ENCODE measurements at regions not wholly inside any gene's neighbourhood (a gene's known extent, or its start where the extent isn't known, plus 50 kb on each side); places are given as distances from the start of the nearest gene placed in this dataset.

DNA sequence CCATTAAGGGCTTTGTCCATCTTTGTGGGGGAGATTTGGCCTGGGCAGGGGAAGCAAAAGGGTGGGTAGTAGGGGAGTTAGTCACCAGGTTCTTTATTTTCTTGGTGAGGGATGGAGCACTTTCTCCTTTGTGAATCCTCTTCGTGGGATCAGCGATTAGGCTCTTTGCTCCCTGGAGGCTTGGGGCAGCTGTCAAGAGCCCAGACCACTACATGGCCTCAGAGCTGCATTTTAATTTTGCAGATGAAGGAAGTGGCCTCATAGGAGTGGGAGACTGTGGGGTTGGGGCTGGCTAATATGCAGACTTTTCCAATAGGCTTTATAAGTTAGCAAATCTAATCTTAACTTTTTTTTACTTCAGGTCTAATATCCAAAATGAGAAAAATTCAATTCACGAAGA lies 168.1 kb upstream of the DEFB112 start:
- no peak for DNase-seq (ENCODE audit: low read depth)

DNA sequence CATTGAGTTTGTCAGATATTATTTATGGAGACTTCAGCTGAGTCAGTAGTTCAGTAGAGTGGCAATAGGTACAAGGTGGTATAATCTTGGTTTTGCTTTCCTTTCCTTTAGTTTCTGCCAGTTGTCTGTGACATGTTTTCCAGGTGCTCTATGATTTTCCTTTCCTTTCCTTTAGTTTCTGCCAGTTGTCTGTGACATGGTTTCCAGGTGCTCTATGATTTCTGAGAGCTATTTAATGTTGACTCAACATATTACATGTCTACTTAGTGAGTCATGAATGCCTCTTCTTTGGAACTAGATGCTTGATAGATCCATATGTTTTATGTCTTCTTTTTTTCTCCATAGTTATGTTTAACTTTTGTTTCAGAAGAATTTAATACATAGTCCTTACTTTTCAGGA lies 186.4 kb upstream of the DEFB112 start:
- DNase-seq (ENCODE audit: low read depth) = no peak

DNA sequence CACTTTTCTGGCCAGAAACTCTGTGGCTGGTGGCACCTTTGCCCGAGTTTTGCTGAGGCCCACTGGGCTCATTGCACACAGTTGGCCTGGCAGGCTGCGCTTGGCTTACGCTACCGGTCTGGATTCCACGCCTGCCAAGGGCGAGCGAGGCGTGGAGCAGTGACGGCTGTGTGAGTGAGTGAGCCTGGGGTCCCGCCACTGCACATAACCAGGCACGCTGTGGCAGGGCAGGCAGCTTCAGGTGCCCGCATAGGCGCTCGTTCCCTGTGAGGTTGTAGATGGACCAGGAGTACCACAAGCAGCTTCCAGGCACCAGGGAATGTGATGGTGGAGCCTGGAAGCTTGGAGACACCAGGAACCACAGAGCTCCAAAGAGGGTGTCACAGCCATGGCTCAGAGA lies 190.1 kb upstream of the DEFB112 start:
- DNase-seq (ENCODE audit: low read depth) = no peak

DNA sequence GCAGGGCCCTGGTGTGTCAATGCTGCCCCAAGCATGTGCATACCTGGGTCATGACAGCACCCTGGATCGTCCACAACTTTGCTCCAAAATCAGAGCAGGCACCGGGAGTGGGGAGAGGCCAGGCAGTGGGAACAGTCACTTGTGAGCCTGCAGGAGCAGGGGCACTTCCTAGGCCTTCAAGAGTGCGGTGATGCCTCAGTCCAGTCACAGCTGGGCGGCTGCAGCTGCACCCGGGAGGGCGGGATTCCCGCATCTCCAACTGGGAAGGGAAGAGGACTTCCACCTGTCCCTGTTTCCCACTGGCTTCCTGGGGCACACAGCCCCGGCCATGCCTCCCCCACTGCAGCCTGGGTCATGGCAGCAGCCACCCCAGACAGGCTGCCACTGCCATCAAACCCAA lies 191.3 kb upstream of the DEFB112 start:
- DNase-seq (ENCODE audit: low read depth) = no peak

DNA sequence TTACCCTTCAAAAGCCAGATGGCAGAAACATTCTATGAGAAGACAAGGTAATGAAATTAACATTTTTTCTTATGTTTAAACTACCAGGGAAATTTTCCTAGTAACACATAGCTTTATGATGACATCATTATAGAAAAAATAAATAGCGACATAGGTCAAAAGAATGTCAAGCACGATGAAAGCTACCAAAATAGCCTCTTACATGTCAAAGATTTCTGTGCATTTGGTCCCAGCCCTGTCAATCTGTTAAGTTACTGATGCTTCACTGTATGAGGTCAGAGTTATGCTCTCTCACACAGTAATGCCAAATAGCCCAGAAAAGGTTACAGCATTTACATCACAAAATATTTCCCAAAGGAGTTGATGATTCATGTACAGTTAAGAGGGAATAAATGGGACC lies 199.8 kb upstream of the DEFB112 start:
- no peak for DNase-seq (ENCODE audit: low read depth)

DNA sequence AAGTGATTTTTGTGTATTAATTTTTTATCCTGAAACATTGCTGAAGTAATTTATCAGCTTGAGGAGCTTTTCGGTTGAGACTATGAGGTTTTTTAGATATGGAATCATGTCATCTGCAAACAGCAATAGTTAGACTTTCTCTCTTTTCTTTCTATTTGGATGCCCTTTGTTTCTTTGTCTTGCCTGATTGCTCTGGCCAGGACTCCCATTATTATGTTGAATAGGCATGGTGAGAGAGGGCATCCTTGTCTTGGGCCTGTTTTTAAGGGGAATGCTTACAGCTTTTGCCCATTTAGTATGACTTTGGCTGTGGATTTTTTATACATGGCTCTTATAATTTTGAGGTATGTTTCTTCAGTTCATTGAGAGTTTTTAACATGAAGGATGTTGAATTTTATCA lies 207.6 kb upstream of the DEFB112 start:
- DNase-seq (ENCODE audit: low read depth) = no peak

DNA sequence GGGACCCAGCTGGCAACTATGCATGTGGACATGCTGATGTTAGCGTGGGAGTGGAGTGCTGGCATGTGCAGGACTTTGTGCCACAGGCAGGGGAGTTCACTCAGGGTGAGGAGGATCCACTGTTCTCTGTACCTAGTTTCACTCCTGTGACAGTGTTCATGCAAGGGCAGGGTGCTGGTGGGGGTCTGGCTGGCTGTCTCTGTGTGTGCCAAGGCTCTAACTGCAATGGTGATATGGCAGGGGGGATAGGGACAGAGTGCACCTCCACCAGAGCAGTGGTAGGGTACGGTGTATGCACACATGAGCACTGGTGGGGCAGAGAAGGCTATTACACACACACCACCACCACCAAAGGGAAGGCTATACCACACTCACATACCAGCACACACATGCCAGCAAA lies 210.2 kb upstream of the DEFB112 start:
- DNase-seq (ENCODE audit: low read depth) = no peak

DNA sequence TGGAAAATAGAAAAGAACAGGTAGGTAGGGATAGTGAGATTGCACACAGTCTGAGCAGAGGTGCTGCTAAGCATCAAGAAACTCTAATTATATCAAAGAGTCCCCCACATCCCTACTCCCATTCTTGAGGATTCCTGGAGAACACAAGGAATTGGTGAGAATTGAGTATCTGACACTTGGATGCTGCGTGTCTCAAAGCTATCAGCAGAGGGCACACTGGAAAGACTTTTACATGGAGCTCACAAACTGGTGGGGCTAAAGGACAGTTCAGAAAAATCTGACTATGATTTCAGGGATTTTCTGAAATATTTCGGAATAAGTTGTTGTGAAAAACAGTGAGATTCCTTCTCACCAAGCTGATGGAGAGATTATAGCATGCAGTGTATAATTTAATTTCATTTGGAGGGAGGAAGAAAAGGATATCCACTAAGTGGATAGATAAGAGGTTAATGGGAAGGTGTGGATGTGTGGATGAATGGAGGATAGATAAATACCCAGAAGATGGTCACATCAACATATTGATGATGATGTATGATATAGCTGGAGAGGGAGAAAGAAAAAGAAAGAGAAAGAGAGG lies 215.4 kb upstream of the DEFB112 start:
- DNase-seq (ENCODE audit: low read depth) = no peak

DNA sequence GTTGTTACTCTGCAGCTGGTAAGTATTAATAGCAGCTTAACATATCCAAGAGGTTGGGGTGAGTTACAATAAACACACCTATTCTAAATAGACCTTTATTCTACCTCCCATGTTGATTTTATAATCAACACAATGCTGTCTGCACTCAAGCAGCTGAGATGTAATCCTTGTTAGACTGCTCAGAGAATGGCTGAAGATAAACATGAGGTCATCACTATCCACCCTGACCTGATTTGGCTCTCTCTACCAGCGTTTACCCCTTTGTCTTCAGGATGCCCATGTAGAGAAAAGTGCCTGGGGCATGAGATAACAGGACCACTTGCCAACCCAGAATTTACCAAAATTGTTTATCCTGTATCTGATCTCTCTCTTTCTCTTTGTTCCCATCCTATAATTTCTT lies 220.7 kb upstream of the DEFB112 start:
- DNase-seq (ENCODE audit: low read depth) = no peak

DNA sequence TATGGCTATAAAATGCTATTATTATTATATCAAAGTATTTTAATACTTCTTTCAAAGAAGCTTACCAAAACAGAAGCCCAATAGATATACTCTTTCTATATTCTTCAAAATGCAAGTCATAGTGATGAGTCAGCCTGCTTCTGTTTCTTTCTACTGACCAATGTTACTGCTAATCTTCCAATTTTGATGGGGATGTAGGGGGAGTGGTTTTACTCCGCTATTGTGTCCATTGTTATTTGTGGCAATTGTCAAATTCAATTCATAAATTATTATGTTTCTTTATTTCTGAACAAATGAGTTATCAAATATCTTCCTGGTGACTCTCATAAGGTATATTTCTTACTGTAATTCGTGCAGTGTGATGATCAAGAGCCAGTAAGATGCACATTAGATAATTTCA lies 221.5 kb upstream of the DEFB112 start:
- no peak for DNase-seq (ENCODE audit: low read depth)

DNA sequence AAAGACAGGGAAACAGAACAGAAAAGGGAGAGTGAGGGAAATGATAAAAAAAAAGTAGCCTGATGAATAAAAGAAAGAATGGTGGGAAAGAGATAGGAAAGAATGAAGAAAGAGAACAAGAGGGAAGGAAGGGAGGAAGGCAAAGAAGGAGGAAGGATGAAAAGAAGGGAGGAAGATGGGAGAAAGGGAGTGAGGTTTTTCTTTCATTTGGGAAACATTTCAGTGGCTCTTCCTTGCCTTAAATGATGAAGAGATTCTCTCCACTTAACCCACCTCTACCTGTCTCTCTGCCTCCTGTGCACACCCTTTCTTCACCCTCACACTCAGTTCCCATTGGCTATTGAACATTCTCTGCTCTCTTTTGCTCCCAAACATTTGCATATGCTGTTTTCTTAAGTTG lies 222.1 kb upstream of the DEFB112 start:
- no peak for DNase-seq (ENCODE audit: low read depth)

DNA sequence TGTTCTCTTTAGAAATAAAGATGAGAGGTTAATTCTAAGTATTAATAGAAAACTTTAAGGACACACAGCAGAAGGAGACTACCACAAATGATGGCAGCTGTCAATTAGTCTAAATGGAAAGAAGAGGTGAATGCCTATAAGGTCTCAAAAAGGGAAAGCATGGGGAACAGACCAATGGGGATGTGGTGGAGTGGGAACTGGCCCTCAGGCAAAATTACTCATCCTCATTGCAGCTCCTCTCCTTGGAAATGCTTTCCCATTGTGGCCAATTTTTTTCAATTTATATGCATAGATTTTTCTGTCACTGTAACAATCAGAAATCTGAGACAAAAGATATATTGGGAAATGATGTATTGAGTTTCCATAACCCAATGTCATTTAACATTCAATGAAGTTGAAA lies 222.9 kb upstream of the DEFB112 start:
- no peak for DNase-seq (ENCODE audit: low read depth)

DNA sequence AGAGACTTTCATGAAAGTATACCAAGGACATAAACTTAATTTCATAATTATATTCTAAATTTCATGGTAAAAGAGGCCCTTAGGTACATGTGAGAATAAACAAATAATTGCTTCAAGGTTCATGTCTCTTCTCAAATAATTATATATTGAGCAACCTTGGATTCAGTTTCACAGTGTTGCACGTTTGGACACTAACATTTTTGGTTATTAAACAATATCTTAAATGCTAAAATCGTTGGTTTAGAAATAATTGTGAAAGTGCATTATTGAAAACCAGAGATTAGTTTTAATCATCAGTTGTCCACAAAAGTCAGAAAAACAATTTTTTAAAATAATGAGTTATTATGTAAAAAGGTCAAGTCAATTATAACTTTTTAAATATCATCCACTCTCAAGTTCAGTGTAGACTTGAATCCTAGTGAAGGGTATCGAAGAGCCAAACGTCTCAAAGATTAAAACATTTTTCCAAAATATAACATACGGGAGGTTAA lies 227.1 kb upstream of the DEFB112 start:
- DNase-seq (ENCODE audit: low read depth) = no peak

DNA sequence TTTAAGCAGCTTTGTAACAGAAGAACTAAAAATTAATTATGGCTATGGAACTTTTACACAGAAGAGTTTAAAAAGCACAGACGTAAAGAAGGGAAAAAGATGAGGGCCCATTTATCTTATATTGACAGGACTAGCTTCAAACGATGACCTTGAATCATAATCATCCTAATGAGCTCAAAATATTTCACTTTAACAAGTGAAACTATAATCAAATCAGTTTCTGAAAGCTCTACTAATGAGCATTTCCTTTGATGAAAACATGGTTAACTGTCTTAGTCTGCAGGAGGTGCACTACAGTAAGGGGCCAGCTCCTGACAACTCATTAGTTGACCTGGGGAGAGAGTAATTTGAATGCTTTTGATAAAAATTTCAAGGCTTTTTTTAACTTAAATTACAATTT lies 228.0 kb upstream of the DEFB112 start:
- no peak for DNase-seq (ENCODE audit: low read depth)

DNA sequence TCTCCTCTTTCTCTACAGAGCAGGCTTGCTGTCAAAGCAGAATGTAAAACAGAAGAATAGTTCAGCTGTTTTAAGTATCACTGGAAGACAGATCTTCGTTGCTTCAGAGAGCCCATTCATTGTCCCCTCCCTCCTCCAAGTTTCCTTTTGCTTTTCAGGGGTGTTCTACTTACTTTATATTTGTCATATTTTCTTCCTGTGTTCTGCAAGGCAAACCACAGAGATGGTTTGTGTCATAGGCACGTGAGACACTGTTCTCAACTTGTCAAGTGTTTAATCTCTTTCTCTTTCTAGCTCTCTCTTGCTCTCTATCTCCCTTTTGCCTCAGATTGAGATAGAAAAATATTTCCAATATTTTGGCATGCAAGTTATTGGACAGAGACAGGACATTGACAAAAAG lies 228.9 kb upstream of the DEFB112 start:
- DNase-seq (ENCODE audit: low read depth) = no peak

DNA sequence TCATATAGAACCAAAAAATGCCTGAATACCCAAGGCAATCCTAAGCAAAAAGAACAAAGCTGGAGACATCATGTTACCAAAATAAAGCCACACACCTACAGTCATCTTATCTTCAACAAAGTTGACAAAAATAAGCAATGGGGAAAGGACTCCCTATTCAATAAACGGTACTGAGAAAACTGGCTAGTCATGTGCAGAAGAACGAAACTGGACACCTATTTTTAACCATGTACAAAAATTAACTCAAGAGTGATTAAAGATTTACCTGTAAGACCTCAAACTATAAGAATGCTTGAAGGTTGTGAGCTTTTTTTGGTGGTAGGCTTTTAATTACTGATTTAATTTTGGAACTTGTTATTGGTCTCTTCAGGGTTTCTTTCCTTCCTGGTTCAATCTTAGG lies 236.0 kb upstream of the DEFB112 start:
- no peak for DNase-seq (ENCODE audit: low read depth)

DNA sequence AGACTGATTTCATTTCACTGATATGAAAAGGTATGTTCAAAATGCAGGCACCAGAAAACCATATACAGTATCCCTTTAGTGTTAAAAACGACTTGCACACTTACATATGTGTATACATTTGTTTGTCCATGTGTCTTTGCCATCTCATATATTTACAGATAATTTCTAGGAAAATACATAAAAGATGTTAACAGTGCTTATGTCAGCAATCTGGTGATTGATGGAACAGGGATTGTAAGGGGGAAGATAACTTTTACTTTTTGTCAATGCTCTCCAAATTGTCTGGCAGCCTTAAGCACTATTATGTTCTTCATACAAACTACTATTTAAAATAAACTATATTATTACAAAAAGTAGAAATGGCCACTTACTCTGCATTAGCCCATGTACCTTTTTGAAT lies 238.5 kb upstream of the DEFB112 start:
- DNase-seq (ENCODE audit: low read depth) = no peak

DNA sequence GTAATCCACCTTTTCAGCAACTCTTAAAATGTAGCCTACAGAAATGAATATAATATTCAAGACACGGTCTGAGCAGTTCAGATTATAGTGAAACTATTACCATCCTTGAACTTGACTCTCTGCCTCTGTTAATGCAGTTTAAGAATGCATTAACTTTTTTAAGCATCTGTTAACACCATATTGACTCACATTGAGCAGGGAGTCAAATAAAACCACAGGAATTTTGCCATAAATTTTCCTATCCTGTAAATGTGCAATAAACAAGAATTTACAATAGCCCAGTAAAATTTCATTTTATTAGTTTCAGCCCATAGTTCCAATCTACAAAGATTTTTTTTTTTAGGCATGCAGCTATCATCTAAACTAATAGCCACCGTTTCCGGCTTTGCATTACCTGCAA lies 239.2 kb upstream of the DEFB112 start:
- no peak for DNase-seq (ENCODE audit: low read depth)

DNA sequence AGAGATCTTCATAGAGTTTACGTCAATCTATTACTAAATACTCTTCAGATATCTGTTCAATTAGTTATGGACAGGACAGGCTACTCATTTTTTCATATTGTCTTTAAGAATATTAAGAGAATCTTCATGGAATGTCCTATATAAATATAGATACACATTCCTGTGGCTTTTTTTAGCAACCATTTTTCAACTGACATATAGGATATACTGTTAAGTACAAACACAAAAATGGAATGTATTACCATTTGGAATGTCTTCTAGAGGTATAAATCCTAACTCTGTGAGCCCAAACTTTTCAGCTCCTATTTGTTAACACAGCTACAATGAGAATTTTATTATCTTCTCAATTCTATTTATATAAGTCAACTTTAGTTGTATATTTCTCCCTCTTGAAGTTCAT lies 239.6 kb upstream of the DEFB112 start:
- DNase-seq (ENCODE audit: low read depth) = no peak

DNA sequence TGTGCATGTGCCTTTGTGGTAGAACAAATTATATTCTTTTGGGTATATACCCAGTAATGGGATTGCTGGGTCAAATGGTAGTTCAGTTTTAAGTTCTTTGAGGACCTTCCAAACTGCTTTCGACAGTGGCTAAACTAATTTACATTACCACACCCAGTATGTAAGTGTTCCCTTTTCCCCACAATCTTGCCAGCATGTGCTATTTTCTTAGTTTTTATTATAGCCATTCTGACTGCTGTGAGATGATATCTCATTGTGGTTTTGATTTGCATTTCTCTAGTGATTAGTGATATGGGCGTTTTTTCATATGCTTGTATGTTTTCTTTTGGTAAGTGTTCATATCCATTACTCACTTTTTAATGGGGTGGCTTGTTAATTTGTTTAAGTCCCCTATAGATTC lies 251.6 kb upstream of the DEFB112 start:
- no peak for DNase-seq (ENCODE audit: low read depth)

DNA sequence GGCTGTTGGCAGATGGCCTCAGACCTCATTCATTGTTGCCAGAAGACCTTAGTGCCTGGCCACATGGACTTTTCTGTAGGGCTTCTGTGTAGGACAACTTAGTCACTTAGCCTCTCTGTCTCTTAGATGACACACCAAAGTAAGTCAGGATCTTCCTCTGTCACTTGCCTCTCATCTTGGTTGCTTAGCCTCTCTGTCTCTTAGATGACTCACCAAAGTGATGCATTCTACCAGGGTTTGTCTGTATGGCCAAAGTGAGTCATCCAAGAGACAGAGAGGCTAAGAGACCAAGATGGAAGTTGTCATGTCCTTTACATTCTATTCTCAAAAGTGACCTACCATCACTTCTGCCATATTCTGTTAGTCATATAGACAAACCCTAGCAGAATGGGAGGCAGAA lies 255.9 kb upstream of the DEFB112 start:
- no peak for DNase-seq (ENCODE audit: low read depth)

DNA sequence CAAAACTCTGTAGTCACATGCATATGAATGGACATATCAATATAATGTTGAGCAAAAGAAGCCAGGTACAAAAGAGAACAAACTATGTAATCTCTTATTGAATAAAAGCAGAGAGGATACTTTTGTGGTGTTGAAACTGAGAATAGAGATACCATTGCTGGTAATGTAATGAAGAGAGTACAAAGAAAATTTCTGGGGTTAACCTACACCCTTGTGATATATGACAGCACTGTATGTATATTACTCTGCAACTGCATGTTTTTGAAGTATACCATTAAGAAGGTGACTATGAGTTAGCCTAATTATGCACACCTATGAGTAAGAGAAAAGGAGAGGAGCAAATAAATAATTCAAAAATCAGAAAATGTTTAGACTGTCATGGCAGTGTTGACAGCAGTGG lies 268.8 kb upstream of the DEFB112 start:
- no peak for DNase-seq (ENCODE audit: low read depth)

DNA sequence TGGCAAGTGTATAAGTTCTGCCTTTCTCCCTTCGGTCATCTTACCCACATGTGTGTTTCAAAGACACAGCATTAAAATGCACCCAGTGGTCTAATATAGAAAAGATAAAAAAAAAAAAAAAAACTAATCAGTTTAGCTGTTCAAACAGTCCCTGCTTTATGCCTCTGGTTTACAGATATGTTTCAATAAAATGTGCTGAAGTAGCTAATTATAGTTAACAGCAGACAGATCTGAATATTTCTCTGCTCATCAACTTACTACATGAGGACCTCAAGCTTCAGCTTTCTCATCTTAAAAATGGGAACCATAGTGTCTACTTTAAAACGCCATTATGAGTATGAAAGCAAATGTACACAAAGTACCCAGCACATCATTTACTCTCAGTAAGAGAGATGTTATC lies 280.6 kb upstream of the DEFB112 start:
- DNase-seq (ENCODE audit: low read depth) = no peak

DNA sequence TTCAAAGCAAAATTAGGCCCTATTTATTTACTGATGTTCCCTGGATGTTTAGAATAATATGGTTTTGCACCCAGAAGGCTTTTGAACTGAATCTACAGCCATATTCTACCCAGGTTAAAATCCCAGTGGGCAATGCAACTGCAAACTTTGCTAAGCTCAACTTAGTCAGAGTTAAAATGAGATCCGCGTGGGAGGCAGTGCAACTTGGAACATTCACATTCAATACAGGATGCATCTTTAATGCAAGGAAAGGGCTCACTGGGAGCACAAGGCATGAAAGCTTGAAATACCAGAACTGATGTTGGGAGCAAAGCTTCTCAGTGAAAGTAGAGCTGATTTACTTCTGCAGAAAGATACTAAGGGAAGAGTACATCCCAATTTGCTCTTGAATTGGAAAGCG lies 281.2 kb upstream of the DEFB112 start:
- DNase-seq (ENCODE audit: low read depth) = no peak

DNA sequence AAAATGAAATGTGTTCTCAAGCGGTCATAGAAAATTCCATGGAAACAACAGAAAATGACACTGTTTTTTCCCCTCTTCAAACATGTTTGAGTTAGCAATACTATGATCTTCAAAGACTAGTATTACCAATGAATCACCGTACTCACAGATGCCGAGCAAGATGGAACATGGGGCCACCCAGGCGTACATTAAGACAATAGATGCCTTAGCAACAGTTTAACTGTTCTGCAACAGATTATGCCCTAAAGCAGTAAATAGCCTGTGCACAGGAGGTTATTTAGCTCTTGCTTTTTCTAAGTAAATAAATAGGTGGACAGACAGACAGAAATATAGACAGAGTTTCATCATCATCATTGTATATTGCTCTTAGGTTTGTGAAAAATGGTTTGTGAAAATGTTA lies 284.0 kb upstream of the DEFB112 start:
- no peak for DNase-seq (ENCODE audit: low read depth)

Data from stromal cell of bone marrow (primary cell).